ENCODE measurements at regions not wholly inside any gene's neighbourhood (a gene's known extent, or its start where the extent isn't known, plus 50 kb on each side); places are given as distances from the start of the nearest gene placed in this dataset.

GRCh38 chr15:36407647-36408046 is 171.8 kb upstream of the CDIN1 start:
- no peak for TF ChIP-seq CTCF (IDR thresholded peaks at IDR 0.05)
- no peak for TF ChIP-seq EZH2 (IDR thresholded peaks at IDR 0.05; ENCODE audit: borderline replicate concordance, insufficient read depth, low read depth, low read length, poor library complexity, severe bottlenecking)
